NAMALWA (cell line): ENCODE measurements at regions not wholly inside any gene's neighbourhood (a gene's known extent, or its start where the extent isn't known, plus 50 kb on each side); places are given as distances from the start of the nearest gene placed in this dataset.
A peak's percentile ranks its signal among the peaks of the same experiment; 100 is the strongest.
"Not testable (repeated sequence)": the region's sequence is repeated elsewhere in the genome, so short reads cannot be mapped to it uniquely, and the experiment has no call there.

Experiments used
- DNase-seq: peaks from one replicate; pipeline ENCODE4 v3.0.0-alpha.2; 2015; ENCODE audit warnings: low spot score

GRCh38 chrX:97858592-97858991 lies 974.9 kb downstream of the RPA4 start:
- no peak for DNase-seq

- DNase-seq = no peak
Measured at GRCh38 chrX:97860226-97860625, 976.5 kb downstream of the RPA4 start.

GRCh38 chrX:97863261-97863660 lies 979.6 kb downstream of the RPA4 start:
- no peak for DNase-seq

- no peak for DNase-seq
Measured at GRCh38 chrX:97867266-97867665, 983.6 kb downstream of the RPA4 start.

GRCh38 chrX:97876697-97877407 lies 993.1 kb downstream of the RPA4 start:
- no peak for DNase-seq

- no peak for DNase-seq
Measured at GRCh38 chrX:97882306-97882705, 998.6 kb downstream of the RPA4 start.

- DNase-seq = no peak
Measured at GRCh38 chrX:97895751-97896150, 1012.0 kb downstream of the RPA4 start.

- DNase-seq = no peak
Measured at GRCh38 chrX:97897998-97898397, 1014.3 kb downstream of the RPA4 start.

- no peak for DNase-seq
Measured at GRCh38 chrX:97898798-97899197, 1015.1 kb downstream of the RPA4 start.

- no peak for DNase-seq
Measured at GRCh38 chrX:97907791-97908190, 1024.1 kb downstream of the RPA4 start.

- DNase-seq = peak; percentile 66
Measured at GRCh38 chrX:97909245-97909644, 1025.5 kb downstream of the RPA4 start.

- DNase-seq = not testable (repeated sequence)
Measured at GRCh38 chrX:97915390-97915789, 1031.7 kb downstream of the RPA4 start.

- DNase-seq = not testable (repeated sequence)
Measured at GRCh38 chrX:97921223-97921622, 1037.5 kb downstream of the RPA4 start.

- no peak for DNase-seq
Measured at GRCh38 chrX:97931586-97931985, 1047.9 kb downstream of the RPA4 start.

- no peak for DNase-seq
Measured at GRCh38 chrX:97936296-97936695, 1052.6 kb downstream of the RPA4 start.

GRCh38 chrX:97938706-97939105 lies 1055.0 kb downstream of the RPA4 start:
- no peak for DNase-seq

GRCh38 chrX:97968376-97969163 lies 1084.9 kb downstream of the RPA4 start:
- DNase-seq = no peak

GRCh38 chrX:97984641-97985040 lies 1100.9 kb downstream of the RPA4 start:
- peak; percentile 1 for DNase-seq

GRCh38 chrX:97985096-97985495 lies 1101.4 kb downstream of the RPA4 start:
- DNase-seq = no peak

GRCh38 chrX:97987979-97988378 lies 1104.3 kb downstream of the RPA4 start:
- peak; percentile 1 for DNase-seq

- no peak for DNase-seq
Measured at GRCh38 chrX:97995834-97996233, 1112.1 kb downstream of the RPA4 start.

- no peak for DNase-seq
Measured at GRCh38 chrX:98028691-98029090, 1145.0 kb downstream of the RPA4 start.

- no peak for DNase-seq
Measured at GRCh38 chrX:98029861-98030260, 1146.2 kb downstream of the RPA4 start.

- no peak for DNase-seq
Measured at GRCh38 chrX:98057176-98057575, 1173.5 kb downstream of the RPA4 start.
